Superior temporal gyrus (tissue), 1 donor: ENCODE measurements at regions not wholly inside any gene's neighbourhood (a gene's known extent, or its start where the extent isn't known, plus 50 kb on each side); places are given as distances from the start of the nearest gene placed in this dataset.

Experiments
- DNase-seq: peaks from one replicate; pipeline ENCODE4 v3.0.0-alpha.2; 2016; ENCODE audit errors: extremely low spot score

DNA sequence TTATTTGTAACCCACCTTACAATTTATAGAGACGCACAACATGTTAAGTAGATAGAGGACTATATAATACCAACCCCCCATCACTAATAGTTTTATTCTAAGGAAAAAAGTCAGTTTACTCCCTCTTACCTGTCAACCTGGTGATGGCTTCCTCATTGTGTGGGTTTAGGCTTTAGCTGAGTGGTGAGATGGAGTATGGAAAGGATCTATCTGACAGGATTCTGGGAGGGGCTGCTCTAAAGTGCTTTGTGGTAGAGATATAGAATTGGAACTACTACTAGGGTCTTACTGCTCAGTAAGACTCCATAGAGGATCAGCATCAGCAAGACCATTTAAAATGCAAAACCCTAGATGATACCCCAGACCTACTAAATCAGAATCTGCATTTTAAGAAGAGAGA lies 82.1 kb upstream of the IFNE start:
- no peak for DNase-seq

DNA sequence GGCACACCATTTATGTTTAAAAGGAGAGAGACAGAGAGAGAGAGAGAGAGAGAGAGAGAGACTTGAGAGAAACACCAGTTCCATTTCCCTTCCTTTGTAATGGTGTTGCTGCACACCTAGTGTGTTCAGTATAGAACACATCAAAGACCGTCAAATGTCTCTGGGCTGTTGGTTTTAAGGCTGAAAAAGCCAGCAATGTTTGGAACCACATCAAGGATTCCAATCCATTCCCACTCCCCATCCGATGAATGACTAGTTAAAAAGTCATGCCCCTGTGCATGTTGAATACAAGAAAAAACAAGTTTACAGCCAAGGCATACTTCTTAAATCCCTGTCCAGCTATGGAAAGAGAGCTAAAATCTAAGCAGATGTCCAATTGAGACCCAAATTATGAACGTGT lies 83.0 kb upstream of the IFNE start:
- DNase-seq: no peak

GRCh38 chr9:21567926-21568325 lies 85.8 kb upstream of the IFNE start:
- DNase-seq: no peak

GRCh38 chr9:21568484-21568883 lies 86.4 kb upstream of the IFNE start:
- DNase-seq: no peak

GRCh38 chr9:21569721-21570120 lies 87.6 kb upstream of the IFNE start:
- DNase-seq: no peak

DNA sequence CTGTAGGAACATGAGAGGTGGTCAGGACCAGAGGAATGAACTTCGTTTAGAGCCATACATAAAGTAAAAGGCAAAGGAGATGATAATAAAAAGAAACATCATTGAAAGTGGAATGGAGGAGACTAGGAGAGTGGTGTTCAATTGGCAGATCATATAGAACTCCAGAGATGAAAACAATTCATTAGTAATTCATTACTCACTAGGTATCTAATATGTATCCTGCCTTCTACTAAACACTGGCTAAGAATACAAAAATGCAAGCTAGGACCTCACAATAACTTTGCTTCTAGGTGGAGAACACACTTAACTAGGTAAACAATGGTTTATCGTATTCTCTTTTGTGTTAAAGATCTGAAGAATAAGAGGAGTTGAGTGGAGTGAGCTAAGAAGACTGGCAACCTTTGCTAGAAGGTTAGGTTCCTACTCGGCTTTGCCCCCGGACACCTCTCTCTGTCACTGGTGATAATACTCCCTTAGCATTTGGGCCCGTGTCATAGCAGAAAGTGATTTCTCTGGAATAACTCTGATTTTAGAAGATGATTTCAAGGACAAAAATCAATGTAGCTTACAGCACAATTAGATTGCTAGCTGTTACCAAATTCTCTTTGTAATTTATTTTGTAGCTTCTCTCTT lies 88.6 kb upstream of the IFNE start:
- DNase-seq: no peak

- DNase-seq: no peak
Measured at GRCh38 chr9:21574261-21574660, 92.1 kb upstream of the IFNE start.

GRCh38 chr9:21576331-21577189 lies 94.4 kb upstream of the IFNE start:
- DNase-seq: peak; percentile 32

- DNase-seq: no peak
Measured at GRCh38 chr9:21579247-21579671, 97.1 kb upstream of the IFNE start.

DNA sequence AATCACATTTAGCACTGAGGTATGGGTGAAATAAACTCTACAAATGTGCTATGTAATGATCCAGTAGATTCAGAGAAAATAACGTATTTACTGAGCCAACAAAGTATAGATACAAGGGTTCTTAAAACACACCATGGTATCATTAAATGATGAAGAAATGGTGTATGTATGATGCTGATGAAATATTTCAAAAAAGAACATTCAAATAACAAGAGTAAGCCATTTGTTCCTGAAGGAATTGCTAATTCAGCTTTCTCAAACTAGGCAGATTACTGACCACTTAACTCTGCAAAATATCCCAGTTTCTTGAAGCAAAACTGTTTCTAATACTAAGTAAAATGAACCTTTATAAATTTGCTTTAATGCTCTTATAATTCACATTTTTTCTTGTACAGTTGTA lies 97.6 kb upstream of the IFNE start:
- no peak for DNase-seq

GRCh38 chr9:21580636-21581378 lies 98.7 kb upstream of the IFNE start:
- no peak for DNase-seq

DNA sequence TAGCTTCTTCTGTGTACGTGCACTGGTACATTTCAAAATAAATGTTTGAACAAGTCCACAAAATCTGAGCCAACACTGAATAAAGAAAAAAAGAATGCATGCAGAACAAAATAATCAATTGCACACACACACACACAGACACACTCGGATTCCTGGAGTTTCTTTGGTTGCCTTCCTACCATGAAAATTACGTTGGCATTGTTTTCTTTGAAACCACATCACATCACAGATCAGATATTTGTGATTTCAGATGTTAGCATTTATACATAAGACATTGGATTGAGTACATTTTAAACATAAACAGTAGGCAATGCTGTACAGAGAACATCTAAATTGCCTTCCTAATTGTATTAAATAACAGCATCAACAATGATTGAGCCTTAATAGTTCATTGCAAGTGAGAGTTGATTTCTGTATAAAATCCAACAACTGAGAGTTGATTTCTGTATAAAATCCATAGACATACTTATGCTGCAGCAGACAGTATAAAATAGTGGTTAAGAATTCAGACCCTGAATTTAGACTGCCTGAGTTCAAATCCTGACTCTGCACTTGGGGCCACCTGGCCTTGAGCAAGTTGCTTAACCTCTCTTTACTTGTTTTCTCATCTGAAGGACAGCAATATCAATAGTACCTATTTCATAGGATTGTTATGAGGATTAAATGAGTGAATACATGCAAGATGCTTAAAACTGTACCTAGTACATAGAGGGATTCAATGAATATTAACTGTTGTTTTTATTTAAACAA lies 101.7 kb upstream of the IFNE start:
- no peak for DNase-seq

- DNase-seq: no peak
Measured at GRCh38 chr9:21584890-21585289, 102.8 kb upstream of the IFNE start.

DNA sequence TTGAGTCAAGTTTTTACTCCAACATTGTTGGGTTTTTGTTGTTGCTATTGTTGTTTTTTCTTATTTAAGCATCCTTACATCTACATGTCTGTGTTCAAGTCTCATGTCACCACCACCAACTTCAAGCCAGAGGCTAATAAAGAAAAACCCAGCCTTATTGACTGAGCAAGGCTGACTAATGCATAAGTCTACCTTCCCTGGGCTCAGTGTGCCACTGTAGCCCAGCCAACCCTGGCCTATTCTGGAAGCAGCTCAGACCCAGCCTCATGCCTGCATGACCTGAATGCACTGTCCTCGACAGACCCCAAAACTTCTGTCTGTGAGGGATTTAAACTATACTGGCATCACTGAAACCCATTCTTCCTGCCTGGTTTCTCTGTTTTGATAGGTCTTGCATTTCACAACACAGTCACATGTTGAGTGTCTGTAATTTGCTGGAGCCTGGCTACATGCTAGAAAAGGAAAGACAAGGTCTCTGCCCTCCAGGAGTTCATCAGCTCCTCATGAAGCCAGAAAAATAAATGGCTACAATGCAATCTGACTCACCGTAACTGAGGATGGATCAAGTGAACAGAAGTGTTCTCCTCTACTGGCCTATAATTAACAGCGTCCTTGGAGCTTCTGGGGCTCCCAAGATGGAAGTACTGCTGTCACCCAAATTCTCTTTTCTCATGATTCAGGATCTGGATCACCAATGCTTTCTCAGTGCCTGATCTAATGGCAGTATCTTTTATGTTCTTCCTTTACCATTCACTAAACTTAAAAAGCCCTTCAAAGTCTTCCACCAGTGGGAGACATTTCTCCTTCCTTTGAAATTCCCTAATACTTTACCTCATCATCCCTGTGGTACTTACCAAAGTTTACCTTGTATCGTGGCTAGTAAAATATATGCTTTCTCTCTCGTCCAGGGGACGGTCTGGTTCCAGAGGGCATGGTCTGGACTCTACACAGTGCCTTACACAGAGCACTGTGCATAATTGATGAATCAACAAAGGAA lies 103.9 kb upstream of the IFNE start:
- DNase-seq: no peak

GRCh38 chr9:21589344-21590056 lies 107.4 kb upstream of the IFNE start:
- no peak for DNase-seq

GRCh38 chr9:21590058-21590996 lies 108.2 kb upstream of the IFNE start:
- DNase-seq: no peak

DNA sequence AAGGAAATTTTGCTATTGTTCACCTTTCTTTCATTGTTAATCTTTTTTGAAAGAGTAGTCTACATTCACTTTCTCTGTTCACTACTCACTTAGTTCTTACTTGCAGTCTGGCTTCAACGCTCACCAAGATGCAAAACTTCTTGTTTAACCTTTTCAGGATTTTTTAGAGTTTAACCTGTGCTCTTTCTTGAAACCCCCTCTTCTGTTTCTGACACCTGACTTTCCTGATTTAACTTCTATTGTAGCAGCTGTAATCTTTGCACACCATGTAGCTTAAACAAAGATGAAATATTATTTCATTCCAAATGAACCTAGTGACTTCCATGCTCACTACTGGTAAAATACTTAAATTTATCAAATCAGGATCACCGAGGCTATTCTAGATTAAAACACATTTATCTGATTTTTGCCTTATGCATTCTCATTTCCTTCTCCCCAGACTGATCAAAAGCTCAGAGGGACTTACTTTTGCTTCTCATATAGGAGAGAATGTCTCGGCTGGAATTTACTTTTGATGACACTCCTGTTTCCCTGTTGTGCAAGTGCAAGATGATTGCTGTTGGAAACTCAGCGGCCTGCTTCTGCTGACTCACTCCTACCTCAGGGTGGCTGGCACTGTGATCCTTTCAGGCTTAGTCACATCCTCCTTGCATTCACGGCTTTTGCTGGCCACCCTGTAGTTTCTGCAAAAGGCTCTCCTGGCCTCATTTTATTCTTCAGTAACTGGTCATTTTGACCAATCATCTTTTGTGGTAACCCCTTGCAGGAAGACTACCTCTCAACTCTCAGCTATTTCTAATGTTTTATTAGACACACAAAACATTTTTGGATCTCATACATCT lies 109.3 kb upstream of the IFNE start:
- DNase-seq: peak; percentile 19

- no peak for DNase-seq
Measured at GRCh38 chr9:21592063-21592338, 109.9 kb upstream of the IFNE start.
